ENCODE measurements at regions not wholly inside any gene's neighbourhood (a gene's known extent, or its start where the extent isn't known, plus 50 kb on each side); places are given as distances from the start of the nearest gene placed in this dataset.
"Not testable (repeated sequence)": the region's sequence is repeated elsewhere in the genome, so short reads cannot be mapped to it uniquely, and the experiment has no call there.

GRCh38 chr3:193114431-193115340, 126.3 kb upstream of the PLAAT1 start:
- FAIRE-seq (no peak), DNase-seq (ENCODE audit: low spot score in 2 of 2) (no peak)

GRCh38 chr3:193116871-193117270, 124.2 kb upstream of the PLAAT1 start:
- DNase-seq (ENCODE audit: low spot score in 2 of 2): no peak
- FAIRE-seq: no peak

GRCh38 chr3:193118907-193119306, 122.1 kb upstream of the PLAAT1 start:
- DNase-seq (ENCODE audit: low spot score in 2 of 2) (no peak), FAIRE-seq (no peak)

GRCh38 chr3:193119926-193120325, 121.1 kb upstream of the PLAAT1 start:
- no peak for DNase-seq (ENCODE audit: low spot score in 2 of 2)
- no peak for FAIRE-seq

GRCh38 chr3:193124861-193125260, 116.2 kb upstream of the PLAAT1 start:
- no peak for FAIRE-seq
- peak in 1 of 2 donors; percentile 10 for DNase-seq (ENCODE audit: low spot score in 2 of 2)

GRCh38 chr3:193129607-193130006, 111.4 kb upstream of the PLAAT1 start:
- FAIRE-seq (no peak), DNase-seq (ENCODE audit: low spot score in 2 of 2) (no peak)

- FAIRE-seq: no peak
Measured at GRCh38 chr3:193130576-193130975, 110.4 kb upstream of the PLAAT1 start.

GRCh38 chr3:193132241-193132640, 108.8 kb upstream of the PLAAT1 start:
- DNase-seq (ENCODE audit: low spot score in 2 of 2): no peak
- no peak for FAIRE-seq

More at GRCh38 chr3:193130576-193130975, 110.4 kb upstream of the PLAAT1 start:
- no peak for DNase-seq (ENCODE audit: low spot score in 2 of 2)

GRCh38 chr3:193132964-193133363, 108.1 kb upstream of the PLAAT1 start:
- FAIRE-seq (no peak), DNase-seq (ENCODE audit: low spot score in 2 of 2) (no peak)

- no peak for FAIRE-seq
- DNase-seq (ENCODE audit: low spot score in 2 of 2): no peak
Measured at GRCh38 chr3:193134856-193135255, 106.2 kb upstream of the PLAAT1 start.

GRCh38 chr3:193140381-193140780, 100.6 kb upstream of the PLAAT1 start:
- no peak for DNase-seq (ENCODE audit: low spot score in 2 of 2)
- FAIRE-seq: no peak

GRCh38 chr3:193145248-193145647, 95.8 kb upstream of the PLAAT1 start:
- DNase-seq (ENCODE audit: low spot score in 2 of 2) (no peak), FAIRE-seq (no peak)

GRCh38 chr3:193148688-193149473, 92.1 kb upstream of the PLAAT1 start:
- no peak for DNase-seq (ENCODE audit: low spot score in 2 of 2)
- no peak for FAIRE-seq

- DNase-seq (ENCODE audit: low spot score in 2 of 2) (no peak), FAIRE-seq (no peak)
Measured at GRCh38 chr3:193149998-193150397, 91.0 kb upstream of the PLAAT1 start.

GRCh38 chr3:193155044-193155781, 85.8 kb upstream of the PLAAT1 start:
- not testable (repeated sequence) for FAIRE-seq

GRCh38 chr3:193157051-193157450, 84.0 kb upstream of the PLAAT1 start:
- DNase-seq (ENCODE audit: low spot score in 2 of 2) (no peak), FAIRE-seq (no peak)

More at GRCh38 chr3:193155044-193155781, 85.8 kb upstream of the PLAAT1 start:
- not testable (repeated sequence) for DNase-seq (ENCODE audit: low spot score in 2 of 2)

- FAIRE-seq: no peak
Measured at GRCh38 chr3:193165431-193166120, 75.4 kb upstream of the PLAAT1 start.

GRCh38 chr3:193168931-193169330, 72.1 kb upstream of the PLAAT1 start:
- FAIRE-seq (no peak), DNase-seq (ENCODE audit: low spot score in 2 of 2) (no peak)

More at GRCh38 chr3:193165431-193166120, 75.4 kb upstream of the PLAAT1 start:
- no peak for DNase-seq (ENCODE audit: low spot score in 2 of 2)

GRCh38 chr3:193174140-193174539, 66.9 kb upstream of the PLAAT1 start:
- FAIRE-seq (no peak), DNase-seq (ENCODE audit: low spot score in 2 of 2) (no peak)
